ENCODE measurements at regions not wholly inside any gene's neighbourhood (a gene's known extent, or its start where the extent isn't known, plus 50 kb on each side); places are given as distances from the start of the nearest gene placed in this dataset.

DNA sequence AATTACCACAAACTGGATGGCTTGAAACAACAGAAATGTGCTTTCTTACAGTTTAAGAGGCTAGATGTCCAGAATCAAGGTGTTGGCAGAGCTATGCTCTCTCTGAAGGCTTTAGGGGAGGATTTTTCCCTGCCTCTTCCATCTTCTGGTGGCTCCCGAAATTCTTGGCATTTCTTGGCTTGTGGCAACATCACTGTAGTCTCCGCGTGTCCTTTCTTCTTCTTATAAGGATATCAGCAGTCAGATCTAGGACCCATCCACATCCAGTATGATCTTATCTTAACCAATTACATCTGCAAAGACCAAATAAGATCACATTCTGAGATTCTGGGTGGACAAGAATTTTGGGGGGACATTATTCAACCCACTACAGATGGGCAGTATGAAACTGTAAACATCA lies 119.2 kb upstream of the PMFBP1 start:
- intact Hi-C loops (cut with micrococcal nuclease; ENCODE audit: unreplicated experiment) = no loop called here
- peaks cover 5% of the 10 kb centered on the region for H3K36me3 Mint-ChIP-seq (ENCODE audit: insufficient read depth, unreplicated experiment)
- H3K9me3 Mint-ChIP-seq (ENCODE audit: low read depth, unreplicated experiment) = no peaks in the 10 kb centered on the region
- peaks cover 14% of the 10 kb centered on the region for H3K4me1 Mint-ChIP-seq (ENCODE audit: low read depth, unreplicated experiment)
- CTCF ChIA-PET = interaction anchor here (1.2 kb wide), 1 partner anchor 10 kb away, joined by 4 read pairs; no protein-coding TSS in a partner anchor
- DNase-seq = no peak
- peak overlapping the region; percentile 33 for H3K27ac Mint-ChIP-seq (ENCODE audit: unreplicated experiment)
- no TSS peak for BruUV-seq (replicated peaks)
- no peak overlapping the region for H3K4me3 Mint-ChIP-seq (ENCODE audit: low read depth, unreplicated experiment)
- no peaks in the 10 kb centered on the region for H3K27me3 Mint-ChIP-seq (ENCODE audit: unreplicated experiment)
- TF ChIP-seq, protein P1, sequence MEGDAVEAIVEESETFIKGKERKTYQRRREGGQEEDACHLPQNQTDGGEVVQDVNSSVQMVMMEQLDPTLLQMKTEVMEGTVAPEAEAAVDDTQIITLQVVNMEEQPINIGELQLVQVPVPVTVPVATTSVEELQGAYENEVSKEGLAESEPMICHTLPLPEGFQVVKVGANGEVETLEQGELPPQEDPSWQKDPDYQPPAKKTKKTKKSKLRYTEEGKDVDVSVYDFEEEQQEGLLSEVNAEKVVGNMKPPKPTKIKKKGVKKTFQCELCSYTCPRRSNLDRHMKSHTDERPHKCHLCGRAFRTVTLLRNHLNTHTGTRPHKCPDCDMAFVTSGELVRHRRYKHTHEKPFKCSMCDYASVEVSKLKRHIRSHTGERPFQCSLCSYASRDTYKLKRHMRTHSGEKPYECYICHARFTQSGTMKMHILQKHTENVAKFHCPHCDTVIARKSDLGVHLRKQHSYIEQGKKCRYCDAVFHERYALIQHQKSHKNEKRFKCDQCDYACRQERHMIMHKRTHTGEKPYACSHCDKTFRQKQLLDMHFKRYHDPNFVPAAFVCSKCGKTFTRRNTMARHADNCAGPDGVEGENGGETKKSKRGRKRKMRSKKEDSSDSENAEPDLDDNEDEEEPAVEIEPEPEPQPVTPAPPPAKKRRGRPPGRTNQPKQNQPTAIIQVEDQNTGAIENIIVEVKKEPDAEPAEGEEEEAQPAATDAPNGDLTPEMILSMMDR (IDR thresholded peaks at IDR 0.05; ENCODE audit: unreplicated experiment) = no peak

DNA sequence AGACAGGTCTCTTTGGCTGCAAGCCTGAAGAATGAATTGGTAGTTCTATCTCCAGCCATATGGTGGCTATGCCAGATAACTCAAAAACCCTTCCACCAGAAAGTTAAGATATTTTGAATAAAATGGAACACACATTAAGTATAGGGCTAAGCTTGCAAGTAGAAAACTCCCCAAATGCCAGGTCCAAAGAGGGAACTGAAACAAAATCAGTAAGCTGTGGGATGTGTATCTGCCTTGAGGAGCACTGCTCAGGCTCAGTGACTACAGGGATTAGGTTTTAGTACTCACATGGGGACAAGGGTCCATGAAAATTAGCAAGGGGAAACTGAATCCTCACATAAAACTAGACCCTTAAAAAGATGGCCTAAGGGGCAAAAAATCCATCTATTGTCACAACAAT lies 115.7 kb upstream of the PMFBP1 start:
- Mint-ChIP-seq H3K4me3 (ENCODE audit: low read depth, unreplicated experiment) (no peak overlapping the region), H3K36me3 (ENCODE audit: insufficient read depth, unreplicated experiment) (peaks cover 5% of the 10 kb centered on the region), H3K9me3 (ENCODE audit: low read depth, unreplicated experiment) (no peaks in the 10 kb centered on the region), H3K4me1 (ENCODE audit: low read depth, unreplicated experiment) (peaks cover 14% of the 10 kb centered on the region), H3K27ac (ENCODE audit: unreplicated experiment) (no peak overlapping the region), H3K27me3 (ENCODE audit: unreplicated experiment) (no peaks in the 10 kb centered on the region)
- TF ChIP-seq, protein P1 (IDR thresholded peaks at IDR 0.05; ENCODE audit: unreplicated experiment) = no peak
- CTCF ChIA-PET = no interaction called here
- BruUV-seq (replicated peaks) = no TSS peak
- no peak for DNase-seq
- intact Hi-C loops (cut with micrococcal nuclease; ENCODE audit: unreplicated experiment) = no loop called here

DNA sequence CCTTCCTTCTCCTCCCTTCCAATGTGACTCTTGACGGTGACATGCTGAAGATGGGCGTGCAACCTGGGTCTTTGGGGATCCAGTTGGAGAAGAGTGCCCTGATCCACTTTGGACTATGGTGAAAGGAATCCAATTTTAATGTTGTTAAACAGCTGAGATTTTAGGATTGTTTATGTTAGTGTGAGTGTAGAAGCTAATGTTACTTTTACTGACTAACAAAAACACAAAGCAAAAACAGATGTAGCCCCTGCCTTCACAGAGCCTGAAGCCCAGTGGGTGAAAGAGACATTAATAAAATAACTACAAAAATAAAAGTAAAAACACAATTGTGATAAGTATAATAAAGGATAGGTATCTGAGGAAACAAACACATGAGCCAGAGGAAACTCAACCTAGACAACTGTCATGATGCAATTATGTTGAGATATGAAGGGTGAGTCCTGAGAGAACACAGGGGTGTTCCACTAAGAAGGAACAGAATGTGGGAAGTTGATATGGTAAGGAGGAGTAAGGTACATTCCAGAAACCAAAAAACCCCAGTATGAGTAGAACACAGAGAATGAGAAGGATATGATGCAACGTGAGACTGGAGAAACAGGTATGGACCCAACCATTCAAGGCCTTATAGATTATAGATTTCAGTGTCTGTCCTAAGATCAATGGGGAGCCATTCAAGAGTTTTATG lies 115.1 kb upstream of the PMFBP1 start:
- Mint-ChIP-seq H3K4me1 (ENCODE audit: low read depth, unreplicated experiment) (peaks cover 14% of the 10 kb centered on the region), H3K27me3 (ENCODE audit: unreplicated experiment) (no peaks in the 10 kb centered on the region), H3K36me3 (ENCODE audit: insufficient read depth, unreplicated experiment) (peaks cover 5% of the 10 kb centered on the region), H3K27ac (ENCODE audit: unreplicated experiment) (no peak overlapping the region), H3K9me3 (ENCODE audit: low read depth, unreplicated experiment) (no peaks in the 10 kb centered on the region), H3K4me3 (ENCODE audit: low read depth, unreplicated experiment) (no peak overlapping the region)
- no TSS peak for BruUV-seq (replicated peaks)
- DNase-seq = no peak
- TF ChIP-seq, protein P1 (IDR thresholded peaks at IDR 0.05; ENCODE audit: unreplicated experiment) = no peak
- CTCF ChIA-PET = no interaction called here
- intact Hi-C loops (cut with micrococcal nuclease; ENCODE audit: unreplicated experiment) = no loop called here

DNA sequence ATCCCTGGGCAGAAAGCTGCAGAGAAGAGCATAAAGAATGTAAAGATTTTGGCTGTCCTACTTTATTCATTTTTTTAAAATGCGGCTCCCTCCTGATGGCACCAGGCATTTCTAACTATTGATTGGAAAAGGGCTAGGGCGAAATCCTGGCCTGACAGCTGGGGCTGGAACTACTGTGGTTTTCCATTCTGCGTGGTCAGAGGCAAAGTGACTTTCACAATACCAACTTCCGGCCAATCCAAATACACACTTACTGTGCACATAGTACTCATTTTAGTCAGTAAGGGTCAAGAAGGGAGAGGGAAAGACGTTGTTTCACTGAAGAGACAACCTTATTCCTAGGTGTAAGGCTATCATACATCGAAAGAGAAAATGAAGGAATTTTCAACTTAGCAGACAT lies 113.8 kb upstream of the PMFBP1 start:
- Mint-ChIP-seq H3K4me3 (ENCODE audit: low read depth, unreplicated experiment) (no peak overlapping the region), H3K27ac (ENCODE audit: unreplicated experiment) (no peak overlapping the region), H3K4me1 (ENCODE audit: low read depth, unreplicated experiment) (peaks cover under 1% of the 10 kb centered on the region), H3K27me3 (ENCODE audit: unreplicated experiment) (no peaks in the 10 kb centered on the region), H3K9me3 (ENCODE audit: low read depth, unreplicated experiment) (no peaks in the 10 kb centered on the region), H3K36me3 (ENCODE audit: insufficient read depth, unreplicated experiment) (peaks cover 5% of the 10 kb centered on the region)
- intact Hi-C loops (cut with micrococcal nuclease; ENCODE audit: unreplicated experiment) = no loop called here
- no TSS peak for BruUV-seq (replicated peaks)
- no peak for DNase-seq
- CTCF ChIA-PET = no interaction called here
- TF ChIP-seq, protein P1 (IDR thresholded peaks at IDR 0.05; ENCODE audit: unreplicated experiment) = no peak
